Activated T-helper 2 cell treated with anti-CD3 and anti-CD28 coated beads, Interferon-gamma antibody, Interleukin-2, Interleukin-4, amounts not matched to agents 10 μg/mL and 5 μg/mL and 100 μg/mL, durations not matched to agents 14 hours and 24 hours and 36 hours (primary cell): ENCODE measurements at regions not wholly inside any gene's neighbourhood (a gene's known extent, or its start where the extent isn't known, plus 50 kb on each side); places are given as distances from the start of the nearest gene placed in this dataset.
A peak's percentile ranks its signal among the peaks of the same experiment; 100 is the strongest.
"Not testable (repeated sequence)": the region's sequence is repeated elsewhere in the genome, so short reads cannot be mapped to it uniquely, and the experiment has no call there.

Source experiments
- DNase-seq: peaks from one replicate; pipeline ENCODE4 v3.0.0; 2021; ENCODE audit warnings: low spot score
- H3K27ac Mint-ChIP-seq: one replicate; pipeline ENCODE4 v1.8.0; 2021; ENCODE audit warnings: mixed read lengths
- H3K27me3 Mint-ChIP-seq: one replicate; pipeline ENCODE4 v1.8.0; 2021; ENCODE audit warnings: low read depth, mixed read lengths
- H3K36me3 Mint-ChIP-seq: one replicate; pipeline ENCODE4 v1.8.0; 2021; ENCODE audit warnings: low read depth, mixed read lengths
- H3K4me1 Mint-ChIP-seq: one replicate; pipeline ENCODE4 v1.8.0; 2021; ENCODE audit warnings: low read depth, mixed read lengths
- H3K4me3 Mint-ChIP-seq: one replicate; pipeline ENCODE4 v1.8.0; 2021; ENCODE audit warnings: low read depth, mild to moderate bottlenecking, moderate library complexity, mixed read lengths
- H3K9me3 Mint-ChIP-seq: one replicate; pipeline ENCODE4 v1.8.0; 2021; ENCODE audit warnings: mixed read lengths
- intact Hi-C: fragments of 100-400 bp; cut with micrococcal nuclease; formaldehyde crosslinking; loops from one replicate; pipeline ENCODE4 v1.15.1; 2023

- no peaks in the 10 kb centered on the region for H3K27me3 Mint-ChIP-seq
- no peaks in the 10 kb centered on the region for H3K9me3 Mint-ChIP-seq
- intact Hi-C loops: loop anchor here (1.0 kb wide), 2 partner anchors 9 to 30 kb away; no protein-coding TSS in a partner anchor
- peaks cover 29% of the 10 kb centered on the region for H3K36me3 Mint-ChIP-seq
- peak overlapping the region; percentile 13 for H3K4me3 Mint-ChIP-seq
- H3K27ac Mint-ChIP-seq: peak overlapping the region; percentile 89
- DNase-seq: no peak
- peaks cover 65% of the 10 kb centered on the region for H3K4me1 Mint-ChIP-seq
Measured at GRCh38 chr2:64727843-64728463, 74.2 kb upstream of the SERTAD2 start.

DNA sequence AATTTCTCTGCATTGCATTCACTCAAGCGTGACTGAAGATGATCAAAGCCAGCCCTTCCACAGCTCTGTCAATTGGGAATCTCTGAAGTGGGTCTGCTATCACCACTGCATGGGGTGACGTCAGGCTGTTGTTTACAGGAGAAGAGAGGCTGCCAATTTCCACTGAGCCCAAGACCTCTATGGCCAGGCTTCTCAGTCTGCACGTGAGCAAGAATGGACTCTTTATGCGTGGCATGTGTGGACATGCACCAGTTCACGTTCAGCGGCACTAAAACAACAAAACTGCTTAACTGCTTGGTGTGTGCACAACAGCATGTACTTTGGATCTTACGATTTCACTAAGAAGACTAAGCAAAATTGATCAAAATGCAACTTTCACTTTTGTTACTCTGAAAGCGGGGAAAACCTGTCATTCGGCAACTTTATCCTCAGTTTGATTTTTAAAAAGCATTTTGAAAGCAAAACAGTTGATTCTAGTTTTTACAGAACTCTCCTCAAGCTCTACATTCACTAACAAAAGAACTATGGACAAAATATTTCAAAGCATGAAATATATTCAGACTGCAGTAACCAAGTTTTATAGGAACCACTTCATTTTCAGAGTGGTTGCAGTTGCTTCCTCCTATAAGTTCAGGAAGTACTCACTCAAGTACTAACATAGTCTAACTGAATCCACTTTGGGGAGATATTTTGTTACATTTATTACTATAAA is 77.0 kb upstream of the SERTAD2 start:
- H3K9me3 Mint-ChIP-seq: no peaks in the 10 kb centered on the region
- intact Hi-C loops: loop anchor here (2.0 to 10.0 kb wide), 3 partner anchors 52 to 693 kb away; partner anchors contain the start of gene SLC1A4
- peak overlapping the region; percentile 76 for H3K4me3 Mint-ChIP-seq
- peak; percentile 31 for DNase-seq
- H3K27me3 Mint-ChIP-seq: no peaks in the 10 kb centered on the region
- peak overlapping the region; percentile 94 for H3K27ac Mint-ChIP-seq
- H3K36me3 Mint-ChIP-seq: peaks cover 49% of the 10 kb centered on the region
- peaks cover 75% of the 10 kb centered on the region for H3K4me1 Mint-ChIP-seq

DNA sequence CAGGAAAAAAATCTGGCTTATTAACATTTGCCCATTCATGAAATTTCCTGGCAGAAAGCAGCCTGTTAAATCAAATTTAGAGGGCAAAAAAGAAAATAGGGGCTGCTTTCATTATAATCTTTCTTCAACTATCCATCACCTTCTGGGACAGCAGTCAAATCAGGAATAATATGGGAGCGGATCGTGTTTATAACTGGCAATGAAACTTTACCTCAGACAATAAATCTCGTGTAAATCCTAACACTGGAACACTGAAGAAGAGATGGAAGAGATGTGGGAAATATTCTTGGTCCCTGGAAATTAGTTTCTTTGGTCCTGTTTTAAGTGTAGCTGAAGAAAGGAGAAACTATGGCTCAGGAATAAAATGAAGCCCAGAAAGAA is 77.5 kb upstream of the SERTAD2 start:
- DNase-seq: no peak
- H3K36me3 Mint-ChIP-seq: peaks cover 52% of the 10 kb centered on the region
- peaks cover 70% of the 10 kb centered on the region for H3K4me1 Mint-ChIP-seq
- no peaks in the 10 kb centered on the region for H3K9me3 Mint-ChIP-seq
- no peaks in the 10 kb centered on the region for H3K27me3 Mint-ChIP-seq
- peak overlapping the region; percentile 76 for H3K4me3 Mint-ChIP-seq
- H3K27ac Mint-ChIP-seq: peak overlapping the region; percentile 94
- intact Hi-C loops: loop anchor here (2.0 to 10.0 kb wide), 3 partner anchors 52 to 694 kb away; partner anchors contain the start of gene SLC1A4

DNA sequence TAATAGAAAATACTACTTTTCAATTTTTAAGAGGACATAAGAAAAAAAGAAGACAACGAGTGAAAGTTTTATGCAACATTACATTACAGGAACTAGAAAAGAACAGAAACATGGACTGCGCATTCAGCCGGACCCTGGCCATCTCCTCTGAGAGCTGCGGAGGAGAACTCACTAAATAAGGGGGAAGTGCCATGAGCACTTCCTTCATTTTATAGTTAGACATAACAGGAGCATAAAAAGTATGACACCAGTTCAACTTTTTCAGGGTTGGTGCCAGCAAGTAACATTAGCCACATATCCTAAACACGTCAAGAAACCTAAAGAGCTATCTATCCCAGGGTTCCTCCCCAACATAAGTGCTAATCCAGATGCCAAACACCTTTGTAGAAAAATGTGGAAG is 78.0 kb upstream of the SERTAD2 start:
- no peak for DNase-seq
- H3K4me1 Mint-ChIP-seq: peaks cover 67% of the 10 kb centered on the region
- peaks cover 49% of the 10 kb centered on the region for H3K36me3 Mint-ChIP-seq
- H3K4me3 Mint-ChIP-seq: no peak overlapping the region
- H3K27ac Mint-ChIP-seq: peak overlapping the region; percentile 94
- H3K27me3 Mint-ChIP-seq: no peaks in the 10 kb centered on the region
- intact Hi-C loops: loop anchor here (2.0 to 10.0 kb wide), 3 partner anchors 53 to 694 kb away; partner anchors contain the start of gene SLC1A4
- no peaks in the 10 kb centered on the region for H3K9me3 Mint-ChIP-seq

DNA sequence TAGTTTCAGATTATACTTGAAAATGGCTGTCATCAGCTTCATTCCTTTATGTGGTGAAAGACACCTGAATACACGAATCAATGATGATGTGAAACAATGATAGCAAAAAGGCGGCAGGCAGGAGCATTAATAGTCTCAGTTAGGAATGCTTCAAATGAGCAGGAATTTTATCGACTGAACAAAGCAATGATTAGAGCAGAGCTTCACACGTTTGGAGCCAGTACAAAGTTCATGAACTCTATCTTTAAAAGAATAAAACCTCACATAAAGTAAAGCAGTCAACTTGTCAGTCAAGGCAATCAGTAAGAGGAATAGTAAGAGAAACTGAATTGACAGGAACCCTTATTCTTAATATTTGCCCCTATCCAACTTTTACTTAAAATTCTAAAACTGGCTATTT is 78.4 kb upstream of the SERTAD2 start:
- Mint-ChIP-seq H3K27ac (no peak overlapping the region), H3K36me3 (peaks cover 49% of the 10 kb centered on the region), H3K27me3 (no peaks in the 10 kb centered on the region), H3K9me3 (no peaks in the 10 kb centered on the region), H3K4me3 (no peak overlapping the region), H3K4me1 (peaks cover 67% of the 10 kb centered on the region)
- intact Hi-C loops: loop anchor here (5.0 to 10.0 kb wide), 2 partner anchors 253 to 695 kb away; partner anchors contain the start of gene SLC1A4
- DNase-seq: no peak

DNA sequence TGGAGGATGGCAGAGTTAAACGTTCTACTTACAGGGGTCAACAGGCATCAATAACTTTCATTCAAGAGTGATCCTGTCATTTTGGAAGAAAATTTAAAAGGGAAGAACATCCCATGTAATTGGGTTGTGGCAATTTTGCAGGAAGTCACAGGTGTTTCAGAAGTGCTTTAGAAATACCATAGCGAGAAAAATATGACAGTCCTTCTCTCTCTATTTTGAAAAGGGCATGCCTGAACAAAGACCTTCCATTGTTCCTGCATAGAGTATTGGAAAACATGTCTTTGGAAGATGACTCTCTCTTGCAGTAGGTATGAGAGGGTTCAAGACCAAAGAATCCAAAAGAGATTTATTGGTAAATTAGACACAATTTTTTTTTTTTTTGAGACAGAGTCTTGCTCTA is 81.8 kb upstream of the SERTAD2 start:
- Mint-ChIP-seq H3K36me3 (peaks cover 46% of the 10 kb centered on the region), H3K4me1 (peaks cover 61% of the 10 kb centered on the region), H3K9me3 (no peaks in the 10 kb centered on the region), H3K27ac (peak overlapping the region; percentile 21), H3K4me3 (no peak overlapping the region), H3K27me3 (no peaks in the 10 kb centered on the region)
- intact Hi-C loops: loop anchor here (5.0 to 10.0 kb wide), 2 partner anchors 213 to 249 kb away; partner anchors contain the start of genes AFTPH and SLC1A4
- DNase-seq: no peak

DNA sequence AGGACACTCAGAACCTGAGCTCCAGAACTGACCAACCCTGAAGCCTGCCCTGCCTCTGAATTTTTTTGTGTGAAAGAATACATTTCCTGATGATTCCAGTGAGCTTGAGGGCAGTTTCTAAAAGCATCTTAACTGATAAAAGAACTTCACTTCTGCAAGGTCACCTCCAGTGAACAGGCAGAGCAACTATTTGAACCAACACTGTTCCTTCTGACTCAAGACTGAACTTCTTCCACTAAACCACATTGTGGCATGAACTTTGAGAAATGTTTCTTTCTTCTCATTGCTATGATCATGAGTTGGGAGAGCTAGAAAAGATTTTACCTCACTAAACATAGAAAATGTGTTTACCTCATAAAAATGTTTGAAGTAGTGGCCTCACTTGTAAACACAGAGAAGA is 83.8 kb upstream of the SERTAD2 start:
- DNase-seq: no peak
- peaks cover 45% of the 10 kb centered on the region for H3K4me1 Mint-ChIP-seq
- no peaks in the 10 kb centered on the region for H3K27me3 Mint-ChIP-seq
- H3K4me3 Mint-ChIP-seq: peak overlapping the region; percentile 28
- intact Hi-C loops: loop anchor here (1.0 to 10.0 kb wide), 5 partner anchors 10 to 247 kb away; partner anchors contain the start of genes AFTPH and SLC1A4
- H3K36me3 Mint-ChIP-seq: peaks cover 32% of the 10 kb centered on the region
- no peaks in the 10 kb centered on the region for H3K9me3 Mint-ChIP-seq
- peak overlapping the region; percentile 79 for H3K27ac Mint-ChIP-seq

DNA sequence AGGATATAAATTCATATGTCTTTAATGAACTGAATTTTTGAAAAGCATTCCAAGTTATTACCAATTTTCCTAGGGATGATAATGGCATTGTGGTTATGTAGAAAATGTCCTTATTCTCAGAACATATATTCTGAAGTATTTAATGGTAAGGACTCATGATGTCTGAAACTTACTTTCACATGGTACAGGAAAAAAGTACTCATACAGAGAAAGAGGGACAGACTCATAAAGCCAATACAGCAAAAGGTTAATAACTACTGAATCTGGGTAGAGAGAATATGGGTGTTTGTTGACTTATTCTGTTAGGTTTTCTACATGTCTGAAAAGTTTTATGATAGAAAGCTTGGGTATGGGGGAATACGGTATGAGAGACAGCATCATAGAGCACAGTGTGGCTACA is 84.3 kb upstream of the SERTAD2 start:
- peak overlapping the region; percentile 2 for H3K4me3 Mint-ChIP-seq
- H3K36me3 Mint-ChIP-seq: peaks cover 29% of the 10 kb centered on the region
- DNase-seq: no peak
- peak overlapping the region; percentile 79 for H3K27ac Mint-ChIP-seq
- H3K27me3 Mint-ChIP-seq: no peaks in the 10 kb centered on the region
- intact Hi-C loops: loop anchor here (1.0 to 10.0 kb wide), 4 partner anchors 12 to 247 kb away; partner anchors contain the start of genes AFTPH and SLC1A4
- no peaks in the 10 kb centered on the region for H3K9me3 Mint-ChIP-seq
- H3K4me1 Mint-ChIP-seq: peaks cover 44% of the 10 kb centered on the region

GRCh38 chr2:64742678-64743077 is 89.0 kb upstream of the SERTAD2 start:
- DNase-seq: no peak
- peaks cover 2% of the 10 kb centered on the region for H3K36me3 Mint-ChIP-seq
- no peak overlapping the region for H3K27ac Mint-ChIP-seq
- intact Hi-C loops: no loop called here
- no peaks in the 10 kb centered on the region for H3K9me3 Mint-ChIP-seq
- H3K4me3 Mint-ChIP-seq: no peak overlapping the region
- peaks cover 27% of the 10 kb centered on the region for H3K4me1 Mint-ChIP-seq
- H3K27me3 Mint-ChIP-seq: no peaks in the 10 kb centered on the region

DNA sequence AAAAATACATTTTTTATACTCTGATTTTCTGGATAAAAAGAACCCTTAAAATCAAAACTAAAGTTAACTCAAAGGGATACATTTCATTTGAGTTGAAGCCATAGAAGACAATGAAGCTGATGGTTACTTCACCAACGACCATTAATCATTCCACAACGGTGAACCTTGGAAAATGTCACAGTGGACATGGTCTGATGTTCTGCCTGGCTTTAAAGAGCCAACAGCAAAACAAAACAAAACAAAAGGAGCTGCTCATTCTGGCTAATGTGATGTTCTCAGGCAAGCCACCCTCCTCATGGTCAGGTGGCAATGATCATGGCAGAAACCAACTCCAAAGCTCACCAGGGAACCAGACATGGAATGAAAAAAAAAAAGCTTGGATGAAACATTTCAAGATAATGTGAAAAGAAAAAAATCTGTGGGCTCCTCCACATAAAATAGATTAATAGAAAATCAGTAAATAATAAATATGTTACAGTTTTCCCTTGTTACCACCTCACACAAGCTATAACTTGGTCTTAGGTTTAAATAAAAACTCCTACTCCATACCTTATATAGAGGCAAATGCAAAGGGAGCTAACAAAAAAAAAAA is 90.1 kb upstream of the SERTAD2 start:
- Mint-ChIP-seq H3K36me3 (peaks cover 2% of the 10 kb centered on the region), H3K4me1 (peaks cover 25% of the 10 kb centered on the region), H3K27ac (no peak overlapping the region), H3K27me3 (no peaks in the 10 kb centered on the region), H3K9me3 (no peaks in the 10 kb centered on the region), H3K4me3 (no peak overlapping the region)
- no peak for DNase-seq
- intact Hi-C loops: no loop called here

DNA sequence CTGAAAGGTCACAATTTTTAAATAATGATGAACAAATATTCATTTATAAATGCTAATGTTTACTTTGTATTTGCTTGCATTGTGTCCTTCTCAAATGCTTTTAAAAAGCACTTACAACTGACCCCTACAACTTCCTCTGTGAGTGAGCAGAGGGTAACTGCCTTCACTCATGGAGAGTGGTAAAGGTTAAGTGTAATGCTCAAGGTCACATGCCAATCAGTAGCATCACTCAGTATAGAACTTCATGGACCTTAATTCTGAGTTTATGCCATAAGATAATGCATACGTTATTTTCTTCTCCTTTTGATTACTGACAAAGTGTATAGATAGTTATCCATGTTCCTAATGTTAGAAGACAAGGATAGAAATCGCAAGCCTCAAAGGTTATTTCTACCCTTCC is 91.8 kb upstream of the SERTAD2 start:
- peaks cover 2% of the 10 kb centered on the region for H3K36me3 Mint-ChIP-seq
- H3K27me3 Mint-ChIP-seq: no peaks in the 10 kb centered on the region
- no peak overlapping the region for H3K4me3 Mint-ChIP-seq
- H3K9me3 Mint-ChIP-seq: no peaks in the 10 kb centered on the region
- peak overlapping the region; percentile 43 for H3K27ac Mint-ChIP-seq
- intact Hi-C loops: no loop called here
- H3K4me1 Mint-ChIP-seq: peaks cover 28% of the 10 kb centered on the region
- DNase-seq: no peak

GRCh38 chr2:64747690-64748091 is 94.0 kb upstream of the SERTAD2 start:
- H3K4me3 Mint-ChIP-seq, H3K9me3 Mint-ChIP-seq, H3K27me3 Mint-ChIP-seq, DNase-seq, H3K27ac Mint-ChIP-seq, intact Hi-C loops, H3K36me3 Mint-ChIP-seq: not testable (repeated sequence)
- H3K4me1 Mint-ChIP-seq: peaks cover 32% of the 10 kb centered on the region

- peaks cover 33% of the 10 kb centered on the region for H3K4me1 Mint-ChIP-seq
- H3K9me3 Mint-ChIP-seq: no peaks in the 10 kb centered on the region
- intact Hi-C loops: no loop called here
- H3K27me3 Mint-ChIP-seq: no peaks in the 10 kb centered on the region
- DNase-seq: no peak
- peak overlapping the region; percentile 87 for H3K4me3 Mint-ChIP-seq
- peaks cover 2% of the 10 kb centered on the region for H3K36me3 Mint-ChIP-seq
- H3K27ac Mint-ChIP-seq: peak overlapping the region; percentile 84
Measured at GRCh38 chr2:64748147-64748546, 94.4 kb upstream of the SERTAD2 start.
